Body of pancreas (tissue), 4 donors: ENCODE measurements at regions not wholly inside any gene's neighbourhood (a gene's known extent, or its start where the extent isn't known, plus 50 kb on each side); places are given as distances from the start of the nearest gene placed in this dataset.
"Not testable (repeated sequence)": the region's sequence is repeated elsewhere in the genome, so short reads cannot be mapped to it uniquely, and the experiment has no call there.

Experiments
- POLR2A ChIP-seq, 3 donors: fragments of 450-650 bp; IDR thresholded peaks; one replicate each; pipeline ENCODE4 v1.6.1; 2016; ENCODE audit warnings: antibody characterized with exemption in 3 of 3, mild to moderate bottlenecking in 2 of 3
- TF ChIP-seq, protein P1 (sequence below), 7 experiments: fragments of 450-650 bp in 4 of 7; fragments of 200-600 bp in 3 of 7; sonication (generic) in 3 of 7; IDR thresholded peaks; one replicate each; pipeline ENCODE4 v1.5.1; 2016 to 2019; ENCODE audit warnings: antibody characterized with exemption in 7 of 7

DNA sequence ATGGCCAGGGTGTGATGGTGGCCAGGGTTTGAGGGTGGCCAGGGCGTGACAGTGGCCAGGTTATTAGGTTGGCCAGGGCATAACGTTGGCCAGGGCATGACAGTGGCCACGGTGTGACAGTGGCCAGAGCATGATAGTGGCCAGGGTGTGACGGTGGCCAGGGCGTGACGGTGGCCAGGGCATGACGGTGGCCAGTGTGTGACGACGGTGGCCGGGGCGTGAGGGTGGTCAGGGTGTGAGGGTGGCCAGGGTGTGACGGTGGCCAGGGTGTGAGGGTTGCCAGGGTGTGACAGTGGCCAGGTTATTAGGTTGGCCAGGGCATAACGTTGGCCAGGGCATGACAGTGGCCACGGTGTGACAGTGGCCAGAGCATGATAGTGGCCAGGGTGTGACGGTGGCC is 642.8 kb downstream of the TBC1D22A start:
- TF ChIP-seq, protein P1, sequence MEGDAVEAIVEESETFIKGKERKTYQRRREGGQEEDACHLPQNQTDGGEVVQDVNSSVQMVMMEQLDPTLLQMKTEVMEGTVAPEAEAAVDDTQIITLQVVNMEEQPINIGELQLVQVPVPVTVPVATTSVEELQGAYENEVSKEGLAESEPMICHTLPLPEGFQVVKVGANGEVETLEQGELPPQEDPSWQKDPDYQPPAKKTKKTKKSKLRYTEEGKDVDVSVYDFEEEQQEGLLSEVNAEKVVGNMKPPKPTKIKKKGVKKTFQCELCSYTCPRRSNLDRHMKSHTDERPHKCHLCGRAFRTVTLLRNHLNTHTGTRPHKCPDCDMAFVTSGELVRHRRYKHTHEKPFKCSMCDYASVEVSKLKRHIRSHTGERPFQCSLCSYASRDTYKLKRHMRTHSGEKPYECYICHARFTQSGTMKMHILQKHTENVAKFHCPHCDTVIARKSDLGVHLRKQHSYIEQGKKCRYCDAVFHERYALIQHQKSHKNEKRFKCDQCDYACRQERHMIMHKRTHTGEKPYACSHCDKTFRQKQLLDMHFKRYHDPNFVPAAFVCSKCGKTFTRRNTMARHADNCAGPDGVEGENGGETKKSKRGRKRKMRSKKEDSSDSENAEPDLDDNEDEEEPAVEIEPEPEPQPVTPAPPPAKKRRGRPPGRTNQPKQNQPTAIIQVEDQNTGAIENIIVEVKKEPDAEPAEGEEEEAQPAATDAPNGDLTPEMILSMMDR (IDR thresholded peaks at IDR 0.05), result not testable (repeated sequence)
- TF ChIP-seq POLR2A (IDR thresholded peaks at IDR 0.05), result not testable (repeated sequence)
